OCI-LY7 (cell line): ENCODE measurements at regions not wholly inside any gene's neighbourhood (a gene's known extent, or its start where the extent isn't known, plus 50 kb on each side); places are given as distances from the start of the nearest gene placed in this dataset.

Experiments used
- CTCF ChIP-seq: fragments of 200-600 bp; sonication (generic); conservative IDR thresholded peaks from 2 replicates; pipeline ENCODE4 v1.5.1; 2014; ENCODE audit warnings: mild to moderate bottlenecking, antibody characterized with exemption, low read length, moderate library complexity, mixed read lengths
- EZH2phosphoT487 ChIP-seq: fragments of 200-600 bp; sonication (generic); IDR thresholded peaks from 2 replicates; pipeline ENCODE4 v1.6.1; 2018; ENCODE audit warnings: low read depth, borderline replicate concordance, mild to moderate bottlenecking, mixed run types, antibody characterized with exemption, low read length, moderate library complexity, mixed read lengths

- TF ChIP-seq CTCF: no peak
- TF ChIP-seq EZH2phosphoT487: no peak
Measured at GRCh38 chr2:48901015-48901343, 145.5 kb upstream of the LHCGR start.
